ENCODE measurements at regions not wholly inside any gene's neighbourhood (a gene's known extent, or its start where the extent isn't known, plus 50 kb on each side); places are given as distances from the start of the nearest gene placed in this dataset.

DNA sequence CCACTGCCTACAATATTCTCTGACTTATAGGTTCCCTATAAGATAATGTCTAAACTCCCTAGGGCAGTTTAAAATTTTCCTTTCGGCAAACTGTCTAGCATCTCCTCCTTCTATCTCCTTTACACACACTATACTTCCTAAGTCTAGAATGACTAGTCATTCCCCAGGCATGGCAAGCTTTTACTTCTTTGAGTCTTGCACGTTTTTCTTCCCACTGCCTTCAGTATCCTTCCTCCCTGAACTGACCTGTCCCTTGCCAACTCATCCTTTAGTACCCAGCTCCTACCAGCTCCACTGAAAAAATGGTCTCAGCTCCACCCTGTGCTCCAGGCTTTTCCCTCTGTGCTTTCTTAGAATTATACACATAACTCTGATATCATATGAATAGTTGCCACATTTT lies 93.8 kb upstream of the KBTBD8 start:
- no peak for DNase-seq
- intact Hi-C loops (cut with DNase I; ENCODE audit: low total_unique reads) (no loop called here), in situ Hi-C loops (cut with MboI; ENCODE audit: low pct_ligation_motif_present in 1 of 4, low pct_unique_long_range_greater_than_20kb in 1 of 4, low sequenced_read_pairs in 3 of 4) (no loop called here)
- no peak overlapping the region for H3K4me3 ChIP-seq
- peaks cover 6% of the 10 kb centered on the region for H3K27me3 ChIP-seq
- H3K36me3 ChIP-seq = no peaks in the 10 kb centered on the region
- no peak overlapping the region for H3K27ac ChIP-seq
- peaks cover 0 to 4% of the 10 kb centered on the region in 2 donors for H3K9me3 ChIP-seq
- TF ChIP-seq POLR2AphosphoS5 (IDR thresholded peaks at IDR 0.05) (no peak), POLR2A (IDR thresholded peaks at IDR 0.05) (no peak), EP300 (IDR thresholded peaks at IDR 0.05; ENCODE audit: low read depth) (no peak)
- TF ChIP-seq, protein P1, sequence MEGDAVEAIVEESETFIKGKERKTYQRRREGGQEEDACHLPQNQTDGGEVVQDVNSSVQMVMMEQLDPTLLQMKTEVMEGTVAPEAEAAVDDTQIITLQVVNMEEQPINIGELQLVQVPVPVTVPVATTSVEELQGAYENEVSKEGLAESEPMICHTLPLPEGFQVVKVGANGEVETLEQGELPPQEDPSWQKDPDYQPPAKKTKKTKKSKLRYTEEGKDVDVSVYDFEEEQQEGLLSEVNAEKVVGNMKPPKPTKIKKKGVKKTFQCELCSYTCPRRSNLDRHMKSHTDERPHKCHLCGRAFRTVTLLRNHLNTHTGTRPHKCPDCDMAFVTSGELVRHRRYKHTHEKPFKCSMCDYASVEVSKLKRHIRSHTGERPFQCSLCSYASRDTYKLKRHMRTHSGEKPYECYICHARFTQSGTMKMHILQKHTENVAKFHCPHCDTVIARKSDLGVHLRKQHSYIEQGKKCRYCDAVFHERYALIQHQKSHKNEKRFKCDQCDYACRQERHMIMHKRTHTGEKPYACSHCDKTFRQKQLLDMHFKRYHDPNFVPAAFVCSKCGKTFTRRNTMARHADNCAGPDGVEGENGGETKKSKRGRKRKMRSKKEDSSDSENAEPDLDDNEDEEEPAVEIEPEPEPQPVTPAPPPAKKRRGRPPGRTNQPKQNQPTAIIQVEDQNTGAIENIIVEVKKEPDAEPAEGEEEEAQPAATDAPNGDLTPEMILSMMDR (IDR thresholded peaks at IDR 0.05) = no peak
- no peaks in the 10 kb centered on the region for H3K4me1 ChIP-seq
- 60 to 63% methylated on average over 2 of the region's 2 CpGs for WGBS, 2 donors (ENCODE audit: low coverage in 1 of 2)

DNA sequence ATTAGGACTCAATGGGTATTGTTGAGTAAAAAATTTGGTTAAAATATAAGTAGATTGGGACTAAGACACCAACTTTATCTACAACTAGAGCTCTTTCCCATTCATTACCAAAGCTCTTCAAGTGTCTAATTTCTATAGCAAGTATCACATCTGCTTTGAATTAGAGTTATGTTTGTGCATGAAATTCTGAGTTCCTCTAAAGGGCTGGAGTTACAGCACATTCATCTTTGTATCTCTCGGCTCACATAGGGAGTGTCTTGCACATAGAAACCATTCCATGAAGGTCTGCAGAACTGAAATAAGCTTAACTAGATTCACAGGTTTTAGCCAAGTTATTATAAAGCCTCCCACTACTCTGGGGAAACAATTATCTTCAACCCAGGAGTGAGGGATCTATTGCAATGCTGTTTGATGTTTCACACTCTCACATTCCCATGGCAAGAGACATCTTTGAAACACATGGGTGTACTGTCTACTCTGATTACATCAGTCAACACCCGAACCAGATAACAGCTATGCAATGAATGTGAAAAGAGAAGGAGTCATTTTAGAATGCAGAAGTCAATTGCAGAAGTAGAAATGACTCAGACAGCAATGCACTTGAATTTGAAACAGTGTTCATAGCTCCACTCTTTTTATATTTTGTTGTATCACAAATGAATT lies 93.1 kb upstream of the KBTBD8 start:
- H3K4me3 ChIP-seq = no peak overlapping the region
- H3K9me3 ChIP-seq = peaks cover 0 to 4% of the 10 kb centered on the region in 2 donors
- no peak for TF ChIP-seq EP300 (IDR thresholded peaks at IDR 0.05; ENCODE audit: low read depth)
- TF ChIP-seq, protein P1 (IDR thresholded peaks at IDR 0.05) = no peak
- TF ChIP-seq POLR2A (IDR thresholded peaks at IDR 0.05) = no peak
- no peak for TF ChIP-seq POLR2AphosphoS5 (IDR thresholded peaks at IDR 0.05)
- in situ Hi-C loops (cut with MboI; ENCODE audit: low pct_ligation_motif_present in 1 of 4, low pct_unique_long_range_greater_than_20kb in 1 of 4, low sequenced_read_pairs in 3 of 4) = no loop called here
- peaks cover 6% of the 10 kb centered on the region for H3K27me3 ChIP-seq
- DNase-seq = no peak
- H3K27ac ChIP-seq = no peak overlapping the region
- 40 to 45% methylated on average over 2 of the region's 2 CpGs for WGBS, 2 donors (ENCODE audit: low coverage in 1 of 2)
- no peaks in the 10 kb centered on the region for H3K36me3 ChIP-seq
- no peaks in the 10 kb centered on the region for H3K4me1 ChIP-seq
- intact Hi-C loops (cut with DNase I; ENCODE audit: low total_unique reads) = no loop called here

DNA sequence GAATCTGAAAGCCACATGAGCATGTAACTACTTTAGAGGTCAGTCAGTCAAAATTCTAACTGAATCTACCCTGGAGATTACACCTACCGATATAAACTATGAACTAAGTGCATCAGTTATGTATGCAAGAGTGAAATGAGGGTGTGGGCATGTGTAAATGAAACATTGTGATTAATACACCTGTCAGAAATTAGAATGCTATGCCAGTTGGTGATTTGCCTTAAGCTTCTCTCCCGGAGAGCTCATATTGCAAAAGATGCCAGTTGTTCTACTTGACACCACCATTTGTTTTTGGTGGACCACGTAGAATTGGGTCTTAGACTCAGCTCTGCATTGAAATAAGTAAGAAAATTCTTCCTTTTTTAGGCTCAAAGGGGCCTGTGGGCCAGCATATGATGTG lies 91.0 kb upstream of the KBTBD8 start:
- peaks cover 6% of the 10 kb centered on the region for H3K27me3 ChIP-seq
- no peak overlapping the region for H3K27ac ChIP-seq
- H3K4me1 ChIP-seq = no peaks in the 10 kb centered on the region
- in situ Hi-C loops (cut with MboI; ENCODE audit: low pct_ligation_motif_present in 1 of 4, low pct_unique_long_range_greater_than_20kb in 1 of 4, low sequenced_read_pairs in 3 of 4) (no loop called here), intact Hi-C loops (cut with DNase I; ENCODE audit: low total_unique reads) (no loop called here)
- 84 to 85% methylated on average over 3 of the region's 3 CpGs for WGBS, 2 donors (ENCODE audit: low coverage in 1 of 2)
- no peak overlapping the region for H3K4me3 ChIP-seq
- no peak for DNase-seq
- no peaks in the 10 kb centered on the region for H3K9me3 ChIP-seq
- no peaks in the 10 kb centered on the region for H3K36me3 ChIP-seq
- TF ChIP-seq, protein P1 (IDR thresholded peaks at IDR 0.05) = no peak
- TF ChIP-seq POLR2A (IDR thresholded peaks at IDR 0.05) = no peak
- no peak for TF ChIP-seq POLR2AphosphoS5 (IDR thresholded peaks at IDR 0.05)
- TF ChIP-seq EP300 (IDR thresholded peaks at IDR 0.05; ENCODE audit: low read depth) = no peak

DNA sequence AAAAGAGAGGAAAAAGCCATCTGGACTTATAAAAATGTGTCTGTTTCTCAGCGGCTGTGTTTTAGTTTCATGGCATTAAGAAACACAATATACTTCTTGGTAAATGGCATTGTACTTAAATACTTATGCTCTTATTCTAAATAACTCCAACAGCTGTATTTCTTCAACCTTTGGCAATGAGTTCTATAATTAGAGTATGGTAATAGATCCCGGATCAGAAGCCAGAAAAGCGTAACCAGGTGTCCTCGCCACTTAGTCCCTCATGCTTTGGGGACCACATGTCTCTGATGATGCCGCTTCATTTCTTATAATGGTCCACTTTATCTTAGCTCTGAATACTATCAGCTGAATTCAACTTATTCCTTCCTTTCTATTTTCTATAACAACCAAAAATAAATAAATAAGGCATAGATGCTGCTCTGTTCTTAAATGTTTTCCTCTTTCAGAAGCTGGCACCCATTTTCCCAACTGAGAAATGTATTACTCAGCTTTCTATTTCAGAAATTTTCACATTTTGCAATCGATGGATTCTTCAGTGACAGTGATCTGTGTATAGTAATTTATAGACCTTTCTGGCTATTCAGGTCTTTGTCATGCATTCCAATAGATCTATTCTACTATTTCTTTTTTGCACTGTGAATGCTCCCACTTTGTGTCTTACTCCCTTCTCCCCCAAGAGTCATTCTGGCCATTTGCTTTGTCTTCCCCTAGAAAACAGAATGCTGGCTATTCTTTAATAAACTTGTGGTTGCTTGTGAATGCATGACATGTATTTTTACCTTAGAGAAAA lies 87.6 kb upstream of the KBTBD8 start:
- Histone ChIP-seq H3K4me3 (no peak overlapping the region), H3K27me3 (peaks cover 6% of the 10 kb centered on the region), H3K36me3 (no peaks in the 10 kb centered on the region), H3K4me1 (no peaks in the 10 kb centered on the region), H3K9me3 (peaks cover 0 to 17% of the 10 kb centered on the region in 2 donors), H3K27ac (no peak overlapping the region)
- DNase-seq = no peak
- intact Hi-C loops (cut with DNase I; ENCODE audit: low total_unique reads) = no loop called here
- TF ChIP-seq POLR2A (IDR thresholded peaks at IDR 0.05) (no peak), POLR2AphosphoS5 (IDR thresholded peaks at IDR 0.05) (no peak), EP300 (IDR thresholded peaks at IDR 0.05; ENCODE audit: low read depth) (no peak)
- TF ChIP-seq, protein P1 (IDR thresholded peaks at IDR 0.05) = no peak
- in situ Hi-C loops (cut with MboI; ENCODE audit: low pct_ligation_motif_present in 1 of 4, low pct_unique_long_range_greater_than_20kb in 1 of 4, low sequenced_read_pairs in 3 of 4) = no loop called here
- 74 to 85% methylated on average over 6 of the region's 6 CpGs for WGBS, 2 donors (ENCODE audit: low coverage in 1 of 2)

All from transverse colon (tissue), 4 donors.